ENCODE measurements at regions not wholly inside any gene's neighbourhood (a gene's known extent, or its start where the extent isn't known, plus 50 kb on each side); places are given as distances from the start of the nearest gene placed in this dataset.
A peak's percentile ranks its signal among the peaks of the same experiment; 100 is the strongest.

- no peak overlapping the region for H3K4me3 ChIP-seq (ENCODE audit: low read depth, low read length)
- DNase-seq (ENCODE audit: low read depth) = no peak
Measured at GRCh38 chr5:89724379-89725095, 685.0 kb downstream of the CETN3 start.

- H3K4me3 ChIP-seq (ENCODE audit: low read depth, low read length) = no peak overlapping the region
- no peak for DNase-seq (ENCODE audit: low read depth)
Measured at GRCh38 chr5:89723907-89724306, 685.6 kb downstream of the CETN3 start.

- H3K4me3 ChIP-seq (ENCODE audit: low read depth, low read length) = no peak overlapping the region
- DNase-seq (ENCODE audit: low read depth) = no peak
Measured at GRCh38 chr5:89722538-89722937, 687.0 kb downstream of the CETN3 start.

GRCh38 chr5:89721931-89722330 lies 687.6 kb downstream of the CETN3 start:
- H3K4me3 ChIP-seq (ENCODE audit: low read depth, low read length) = no peak overlapping the region
- DNase-seq (ENCODE audit: low read depth) = no peak

DNA sequence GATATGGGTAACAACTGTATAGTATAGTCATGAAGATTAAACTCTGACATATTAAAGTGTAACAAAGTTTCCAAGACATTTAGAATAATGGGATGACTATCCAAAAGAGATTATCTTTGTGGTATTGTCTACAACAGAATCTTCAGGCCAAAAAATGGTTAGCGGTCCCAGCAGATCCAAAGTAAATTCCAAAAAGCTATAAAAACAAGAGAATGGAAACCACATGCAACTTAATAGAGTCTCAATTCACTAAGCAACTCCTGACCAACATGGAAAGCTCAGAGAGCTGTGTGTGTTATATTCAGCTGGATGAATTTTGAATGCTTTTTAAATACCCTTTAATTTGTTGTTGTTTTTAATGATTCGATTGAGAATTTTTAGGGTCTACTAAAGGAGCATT lies 688.2 kb downstream of the CETN3 start:
- DNase-seq (ENCODE audit: low read depth) = no peak
- H3K4me3 ChIP-seq (ENCODE audit: low read depth, low read length) = no peak overlapping the region

DNA sequence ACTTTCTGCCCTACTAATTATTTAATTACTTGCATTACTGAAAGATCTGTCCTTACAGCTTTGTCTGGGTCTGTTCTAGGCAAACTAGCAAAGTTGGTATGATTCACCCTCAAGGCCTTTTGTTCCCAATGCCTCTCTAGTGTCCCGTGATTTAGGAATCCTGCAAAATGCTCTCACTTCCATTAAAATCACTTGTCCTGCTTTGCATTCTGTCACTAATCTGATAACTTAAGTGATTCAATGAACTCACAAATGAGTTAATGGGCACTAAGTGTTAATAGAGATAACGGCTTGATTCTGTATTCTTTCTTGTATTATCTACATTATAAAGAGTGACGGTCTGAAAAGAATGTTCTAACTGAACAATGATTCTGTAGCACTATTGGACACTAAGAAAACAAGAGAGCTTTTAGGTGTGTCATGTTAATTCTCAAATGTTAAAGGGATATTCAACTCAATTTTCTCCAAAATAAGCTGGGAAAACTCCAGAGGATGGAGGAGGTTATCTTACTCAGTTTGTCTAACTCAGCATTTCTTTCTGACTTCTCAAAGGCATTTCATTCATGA lies 697.3 kb downstream of the CETN3 start:
- no peak overlapping the region for H3K4me3 ChIP-seq (ENCODE audit: low read depth, low read length)
- no peak for DNase-seq (ENCODE audit: low read depth)

- DNase-seq (ENCODE audit: low read depth) = no peak
- no peak overlapping the region for H3K4me3 ChIP-seq (ENCODE audit: low read depth, low read length)
Measured at GRCh38 chr5:89711526-89711925, 698.0 kb downstream of the CETN3 start.

DNA sequence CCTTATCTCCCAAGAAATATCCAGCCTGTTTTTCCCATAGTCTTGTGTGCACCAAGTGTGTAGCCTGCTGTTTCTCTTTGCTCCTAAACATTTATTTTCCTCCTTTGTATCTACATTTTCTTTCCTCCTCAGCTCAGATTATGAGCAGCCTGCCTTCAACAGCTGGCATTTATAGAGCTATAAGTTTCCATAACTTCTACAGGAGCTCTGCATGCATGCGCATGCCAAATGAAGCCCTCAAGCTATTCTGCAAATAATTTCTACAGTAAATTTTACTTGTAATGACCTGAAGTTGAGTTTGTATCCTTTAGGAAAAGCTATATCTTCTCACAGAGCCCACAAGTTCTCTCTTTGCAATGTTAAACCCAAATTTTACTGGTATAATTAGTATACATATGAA lies 699.5 kb downstream of the CETN3 start:
- H3K4me3 ChIP-seq (ENCODE audit: low read depth, low read length) = no peak overlapping the region
- DNase-seq (ENCODE audit: low read depth) = no peak

- no peak for DNase-seq (ENCODE audit: low read depth)
- no peak overlapping the region for H3K4me3 ChIP-seq (ENCODE audit: low read depth, low read length)
Measured at GRCh38 chr5:89707891-89708290, 701.7 kb downstream of the CETN3 start.

DNA sequence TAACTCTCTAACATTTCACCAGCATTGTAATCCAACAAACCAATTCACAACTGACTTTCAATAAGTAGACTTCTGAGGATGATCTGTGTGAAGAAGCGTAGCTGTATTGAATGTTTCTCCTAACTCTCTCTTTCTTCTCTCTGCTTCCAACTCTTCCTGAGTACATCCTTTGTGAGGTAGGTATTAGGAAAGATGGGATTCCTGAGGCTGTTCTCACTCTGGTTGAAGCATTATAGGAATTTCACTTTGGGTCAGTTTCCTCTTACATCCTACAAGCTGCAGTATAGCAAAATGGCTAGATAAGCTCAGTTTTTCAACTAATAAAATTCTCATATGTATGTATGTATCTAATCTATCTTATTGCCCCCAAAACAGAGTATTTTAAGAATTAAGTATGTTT lies 702.8 kb downstream of the CETN3 start:
- no peak for DNase-seq (ENCODE audit: low read depth)
- no peak overlapping the region for H3K4me3 ChIP-seq (ENCODE audit: low read depth, low read length)

- peak; percentile 7 for DNase-seq (ENCODE audit: low read depth)
- H3K4me3 ChIP-seq (ENCODE audit: low read depth, low read length) = no peak overlapping the region
Measured at GRCh38 chr5:89703817-89704216, 705.7 kb downstream of the CETN3 start.

GRCh38 chr5:89698028-89698427 lies 711.5 kb downstream of the CETN3 start:
- no peak overlapping the region for H3K4me3 ChIP-seq (ENCODE audit: low read depth, low read length)
- DNase-seq (ENCODE audit: low read depth) = no peak

DNA sequence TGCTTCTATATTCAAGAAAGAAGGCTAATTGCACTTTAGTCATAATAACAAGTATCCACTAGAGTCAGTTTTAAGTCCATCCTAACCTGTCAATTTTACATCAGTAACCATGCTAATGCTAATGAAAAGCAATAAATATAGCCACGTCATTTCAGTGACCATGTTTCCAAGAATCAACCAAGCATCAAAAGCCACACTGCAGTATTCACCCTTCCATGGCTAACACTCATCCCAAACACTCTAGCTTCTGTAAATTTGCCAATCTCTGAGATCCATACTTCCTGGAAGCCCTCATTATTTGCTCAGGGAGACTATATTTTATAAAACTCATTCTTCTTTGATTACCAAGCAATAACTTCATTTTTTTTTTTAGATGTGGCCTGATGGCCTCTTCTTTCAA lies 712.0 kb downstream of the CETN3 start:
- no peak overlapping the region for H3K4me3 ChIP-seq (ENCODE audit: low read depth, low read length)
- DNase-seq (ENCODE audit: low read depth) = no peak

GRCh38 chr5:89695371-89695770 lies 714.2 kb downstream of the CETN3 start:
- no peak overlapping the region for H3K4me3 ChIP-seq (ENCODE audit: low read depth, low read length)
- DNase-seq (ENCODE audit: low read depth) = no peak

DNA sequence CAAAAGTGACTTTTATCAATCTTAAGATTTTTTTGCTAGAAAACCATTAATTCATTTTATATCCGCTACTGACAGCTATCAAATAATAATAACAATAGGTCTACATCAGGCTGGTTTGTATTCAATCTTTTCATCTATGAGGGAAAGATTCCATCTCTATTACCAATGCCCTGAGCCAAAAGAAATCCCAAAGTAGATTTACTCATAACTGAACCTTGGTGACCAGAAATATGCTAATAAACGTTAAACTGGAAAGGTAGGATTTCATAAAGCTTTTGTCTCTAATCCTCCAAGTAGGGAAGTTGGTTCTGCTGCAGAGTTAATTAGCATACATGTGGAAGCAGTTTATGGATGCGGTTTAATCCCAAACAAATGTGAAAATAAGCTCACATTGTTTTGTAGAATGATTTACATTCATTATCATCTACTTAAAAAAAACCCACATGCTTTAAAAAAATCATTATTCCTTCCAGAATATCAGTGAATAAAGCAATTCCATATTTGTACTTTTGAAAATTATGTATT lies 715.5 kb downstream of the CETN3 start:
- no peak for DNase-seq (ENCODE audit: low read depth)
- no peak overlapping the region for H3K4me3 ChIP-seq (ENCODE audit: low read depth, low read length)

- DNase-seq (ENCODE audit: low read depth) = no peak
- no peak overlapping the region for H3K4me3 ChIP-seq (ENCODE audit: low read depth, low read length)
Measured at GRCh38 chr5:89690331-89690730, 719.2 kb downstream of the CETN3 start.

DNA sequence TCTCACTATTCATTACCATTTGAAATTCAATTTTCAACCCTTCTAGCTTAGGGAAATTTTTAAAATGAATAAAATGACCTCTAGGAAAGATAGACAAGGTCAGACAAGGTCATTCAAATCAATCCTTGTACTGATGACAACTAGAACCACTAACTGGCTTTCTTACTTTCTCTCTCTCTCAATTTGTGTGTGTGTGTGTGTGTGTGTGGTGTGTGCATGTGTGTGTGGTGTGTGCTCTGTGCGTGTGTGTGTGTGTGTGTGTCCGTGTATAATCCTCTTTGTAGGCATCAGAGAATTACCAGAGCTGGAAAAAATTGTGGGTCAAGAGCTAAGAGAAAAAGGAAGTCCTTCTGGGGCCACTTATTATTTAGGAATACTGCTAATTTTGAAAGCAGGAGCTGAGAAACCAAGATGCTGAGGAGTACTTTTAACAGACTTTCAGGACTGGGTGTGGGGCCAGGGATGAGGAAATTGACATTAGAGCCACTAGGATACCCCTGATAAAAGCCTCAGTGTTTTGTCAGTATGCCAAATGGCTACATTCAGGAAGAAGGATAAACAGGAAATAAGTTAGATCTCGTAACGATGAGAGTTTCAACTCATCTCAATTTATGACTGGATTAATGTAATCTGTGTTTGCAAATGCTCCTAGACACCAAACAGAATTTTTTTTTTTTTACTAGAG lies 723.3 kb downstream of the CETN3 start:
- H3K4me3 ChIP-seq (ENCODE audit: low read depth, low read length) = no peak overlapping the region

GRCh38 chr5:89676634-89677033 lies 732.9 kb downstream of the CETN3 start:
- H3K4me3 ChIP-seq (ENCODE audit: low read depth, low read length) = no peak overlapping the region

More for the DNA sequence above, 723.3 kb downstream of the CETN3 start:
- no peak for DNase-seq (ENCODE audit: low read depth)

DNA sequence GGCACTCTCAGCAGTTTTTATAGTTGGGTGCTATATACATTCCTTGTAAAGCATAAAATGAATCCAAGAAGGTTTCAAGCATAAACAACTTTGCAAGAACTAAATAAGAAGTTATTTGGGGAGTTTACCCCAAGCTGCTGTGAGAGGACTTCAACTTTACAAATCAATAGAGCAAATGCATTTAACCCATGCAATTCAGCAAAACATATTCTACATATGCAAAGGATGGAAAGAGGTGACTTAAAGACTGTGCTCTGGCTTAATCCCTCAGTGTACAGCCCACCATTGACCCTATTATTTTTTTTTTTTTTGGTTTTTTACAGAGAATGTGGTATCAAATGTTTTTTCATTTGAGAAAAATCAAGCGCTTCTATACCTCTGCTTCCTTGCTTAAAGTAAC lies 736.5 kb downstream of the CETN3 start:
- no peak overlapping the region for H3K4me3 ChIP-seq (ENCODE audit: low read depth, low read length)
- no peak for DNase-seq (ENCODE audit: low read depth)

More at GRCh38 chr5:89676634-89677033, 732.9 kb downstream of the CETN3 start:
- no peak for DNase-seq (ENCODE audit: low read depth)

- DNase-seq (ENCODE audit: low read depth) = no peak
- H3K4me3 ChIP-seq (ENCODE audit: low read depth, low read length) = no peak overlapping the region
Measured at GRCh38 chr5:89668821-89669220, 740.7 kb downstream of the CETN3 start.

DNA sequence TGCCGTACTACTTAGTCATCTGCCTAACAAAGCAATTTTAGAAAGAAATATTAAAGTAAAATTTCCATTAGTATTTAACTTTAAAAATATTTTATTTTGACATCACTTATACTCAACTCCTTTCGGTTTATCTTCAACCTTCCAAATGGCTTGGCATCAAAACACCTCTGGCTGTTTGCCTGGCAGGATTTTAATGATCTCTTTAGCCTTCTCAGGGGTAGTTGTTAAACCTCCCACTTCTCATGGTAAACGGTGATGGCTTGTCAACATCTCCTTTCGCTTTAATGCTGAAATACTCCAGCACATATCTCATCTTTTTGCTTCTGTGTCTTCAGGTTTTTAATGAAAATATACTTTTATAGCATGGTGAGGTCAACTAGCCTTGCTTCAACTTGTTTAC lies 747.1 kb downstream of the CETN3 start:
- no peak overlapping the region for H3K4me3 ChIP-seq (ENCODE audit: low read depth, low read length)
- DNase-seq (ENCODE audit: low read depth) = no peak
